Neural crest cell (in vitro differentiated cells): ENCODE measurements at regions not wholly inside any gene's neighbourhood (a gene's known extent, or its start where the extent isn't known, plus 50 kb on each side); places are given as distances from the start of the nearest gene placed in this dataset.
"Not testable (repeated sequence)": the region's sequence is repeated elsewhere in the genome, so short reads cannot be mapped to it uniquely, and the experiment has no call there.

ENCODE experiments used
- DNase-seq: peaks from one replicate; pipeline ENCODE4 v3.0.0; 2021; ENCODE audit warnings: low read depth, mixed read lengths, low spot score
- H3K27ac Mint-ChIP-seq: one replicate; pipeline ENCODE4 v1.8.0; 2021; ENCODE audit warnings: mild to moderate bottlenecking, mixed read lengths; ENCODE audit not compliant: unreplicated experiment
- H3K27me3 Mint-ChIP-seq: 2 replicates; pipeline ENCODE4 v1.8.0; 2021; ENCODE audit warnings: low read depth, mild to moderate bottlenecking, mixed read lengths
- H3K36me3 Mint-ChIP-seq: 2 replicates; pipeline ENCODE4 v1.8.0; 2021; ENCODE audit warnings: low read depth, mild to moderate bottlenecking, mixed read lengths
- H3K4me1 Mint-ChIP-seq: 2 replicates; pipeline ENCODE4 v1.8.0; 2021; ENCODE audit warnings: mixed read lengths
- H3K4me3 Mint-ChIP-seq: one replicate; pipeline ENCODE4 v1.8.0; 2021; ENCODE audit warnings: mild to moderate bottlenecking, mixed read lengths
- H3K9me3 Mint-ChIP-seq: 2 replicates; pipeline ENCODE4 v1.8.0; 2021; ENCODE audit warnings: mixed read lengths
- TF ChIP-seq, protein P1 (sequence below): fragments of 200-600 bp; sonication (generic); conservative IDR thresholded peaks from 2 replicates; pipeline ENCODE4 v1.5.0; 2021; ENCODE audit warnings: antibody characterized with exemption, mild to moderate bottlenecking

DNA sequence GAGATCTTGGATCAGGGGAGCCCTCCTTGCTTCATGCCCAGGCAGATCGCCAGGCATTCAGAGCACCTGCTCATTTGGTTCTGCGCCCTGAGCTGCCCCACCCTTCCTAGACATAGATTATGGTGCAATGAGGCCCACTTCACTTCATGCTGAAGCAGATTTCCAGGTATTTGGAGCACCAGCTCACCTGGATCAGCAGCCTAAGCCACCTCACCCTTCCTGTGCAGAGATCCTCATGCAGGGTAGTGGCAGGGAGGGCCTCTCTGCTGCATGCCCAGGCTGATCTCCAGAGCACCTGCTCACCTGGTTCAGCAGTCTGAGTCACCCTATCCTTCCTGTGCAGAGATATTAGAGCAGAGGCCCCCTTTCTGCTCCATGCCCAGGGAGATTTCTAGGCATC lies 1966.1 kb downstream of the PCDH9 start:
- Mint-ChIP-seq H3K4me3 (no peak overlapping the region), H3K27me3 (no peaks in the 10 kb centered on the region), H3K27ac (no peak overlapping the region), H3K4me1 (peaks cover 7% of the 10 kb centered on the region), H3K36me3 (no peaks in the 10 kb centered on the region), H3K9me3 (peaks cover 4% of the 10 kb centered on the region)
- TF ChIP-seq, protein P1, sequence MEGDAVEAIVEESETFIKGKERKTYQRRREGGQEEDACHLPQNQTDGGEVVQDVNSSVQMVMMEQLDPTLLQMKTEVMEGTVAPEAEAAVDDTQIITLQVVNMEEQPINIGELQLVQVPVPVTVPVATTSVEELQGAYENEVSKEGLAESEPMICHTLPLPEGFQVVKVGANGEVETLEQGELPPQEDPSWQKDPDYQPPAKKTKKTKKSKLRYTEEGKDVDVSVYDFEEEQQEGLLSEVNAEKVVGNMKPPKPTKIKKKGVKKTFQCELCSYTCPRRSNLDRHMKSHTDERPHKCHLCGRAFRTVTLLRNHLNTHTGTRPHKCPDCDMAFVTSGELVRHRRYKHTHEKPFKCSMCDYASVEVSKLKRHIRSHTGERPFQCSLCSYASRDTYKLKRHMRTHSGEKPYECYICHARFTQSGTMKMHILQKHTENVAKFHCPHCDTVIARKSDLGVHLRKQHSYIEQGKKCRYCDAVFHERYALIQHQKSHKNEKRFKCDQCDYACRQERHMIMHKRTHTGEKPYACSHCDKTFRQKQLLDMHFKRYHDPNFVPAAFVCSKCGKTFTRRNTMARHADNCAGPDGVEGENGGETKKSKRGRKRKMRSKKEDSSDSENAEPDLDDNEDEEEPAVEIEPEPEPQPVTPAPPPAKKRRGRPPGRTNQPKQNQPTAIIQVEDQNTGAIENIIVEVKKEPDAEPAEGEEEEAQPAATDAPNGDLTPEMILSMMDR, result no peak
- DNase-seq, result no peak

DNA sequence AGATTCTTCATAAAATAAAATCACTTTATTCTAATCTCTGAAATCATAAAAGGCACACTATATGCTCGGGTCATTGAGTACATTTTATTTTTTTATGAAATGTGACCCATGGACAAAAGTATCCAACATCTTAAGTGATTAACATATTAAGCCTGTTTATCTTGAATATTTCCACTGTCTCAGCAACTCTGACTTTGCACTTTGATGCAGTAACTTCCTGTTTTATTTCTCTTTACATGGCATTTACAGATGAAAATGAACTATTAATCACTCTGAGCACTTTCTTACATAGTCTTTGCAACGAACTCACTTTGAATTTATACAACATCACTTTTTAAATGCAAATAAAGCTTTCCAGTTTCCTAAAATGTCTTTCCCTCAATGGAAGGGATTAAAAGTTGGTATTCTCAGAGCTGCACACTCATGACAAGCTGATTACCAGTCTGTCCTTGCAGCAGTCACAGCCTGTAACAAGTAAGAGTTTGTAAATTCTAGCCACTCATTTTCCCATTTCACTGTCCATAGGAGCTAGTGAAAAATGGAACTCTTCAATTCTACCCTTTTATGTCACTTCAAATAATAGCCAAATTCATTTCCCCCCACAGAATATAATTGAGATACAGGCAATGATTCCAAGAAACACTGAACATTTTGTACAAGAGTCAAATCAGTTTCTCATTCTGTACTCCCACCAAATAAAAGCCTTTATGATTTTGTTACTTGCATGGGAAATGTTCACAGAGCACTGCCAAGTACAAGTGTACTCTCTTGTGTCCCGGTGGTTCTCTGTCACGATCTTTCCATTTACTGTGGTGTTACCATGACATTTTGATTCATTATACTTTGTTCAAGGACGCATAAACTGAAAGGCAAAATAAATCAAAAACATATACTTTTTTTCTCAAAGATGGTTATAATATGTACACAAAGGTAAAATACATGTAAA lies 1968.9 kb downstream of the PCDH9 start:
- Mint-ChIP-seq H3K4me1 (peaks cover 7% of the 10 kb centered on the region), H3K36me3 (no peaks in the 10 kb centered on the region), H3K27ac (no peak overlapping the region), H3K27me3 (no peaks in the 10 kb centered on the region), H3K4me3 (no peak overlapping the region), H3K9me3 (peaks cover 4% of the 10 kb centered on the region)
- TF ChIP-seq, protein P1, result no peak
- DNase-seq, result no peak

DNA sequence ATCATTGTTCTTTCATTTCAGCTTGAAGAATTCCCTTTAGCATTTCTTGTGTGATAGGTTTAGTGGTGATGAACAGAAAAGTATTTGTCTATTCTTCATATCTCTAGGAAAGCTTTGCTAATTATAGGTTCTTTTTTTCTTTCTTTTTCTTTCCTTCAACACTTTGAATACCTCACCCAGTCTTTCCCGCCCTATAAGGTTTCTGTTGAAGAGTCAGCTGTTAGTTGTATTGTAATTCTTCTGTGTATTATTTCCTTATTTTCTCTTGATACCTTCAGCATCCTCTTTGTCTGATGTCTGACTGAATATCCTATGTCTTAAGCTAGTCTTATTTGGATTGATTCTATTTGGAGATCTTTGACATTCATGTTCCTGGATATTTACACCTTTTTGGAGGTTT lies 1989.4 kb downstream of the PCDH9 start:
- TF ChIP-seq, protein P1, result no peak
- H3K4me3 Mint-ChIP-seq, result no peak overlapping the region
- H3K27me3 Mint-ChIP-seq, result no peaks in the 10 kb centered on the region
- H3K36me3 Mint-ChIP-seq, result no peaks in the 10 kb centered on the region
- DNase-seq, result no peak
- no peak overlapping the region for H3K27ac Mint-ChIP-seq
- H3K4me1 Mint-ChIP-seq, result no peaks in the 10 kb centered on the region
- H3K9me3 Mint-ChIP-seq, result peaks cover 6% of the 10 kb centered on the region

DNA sequence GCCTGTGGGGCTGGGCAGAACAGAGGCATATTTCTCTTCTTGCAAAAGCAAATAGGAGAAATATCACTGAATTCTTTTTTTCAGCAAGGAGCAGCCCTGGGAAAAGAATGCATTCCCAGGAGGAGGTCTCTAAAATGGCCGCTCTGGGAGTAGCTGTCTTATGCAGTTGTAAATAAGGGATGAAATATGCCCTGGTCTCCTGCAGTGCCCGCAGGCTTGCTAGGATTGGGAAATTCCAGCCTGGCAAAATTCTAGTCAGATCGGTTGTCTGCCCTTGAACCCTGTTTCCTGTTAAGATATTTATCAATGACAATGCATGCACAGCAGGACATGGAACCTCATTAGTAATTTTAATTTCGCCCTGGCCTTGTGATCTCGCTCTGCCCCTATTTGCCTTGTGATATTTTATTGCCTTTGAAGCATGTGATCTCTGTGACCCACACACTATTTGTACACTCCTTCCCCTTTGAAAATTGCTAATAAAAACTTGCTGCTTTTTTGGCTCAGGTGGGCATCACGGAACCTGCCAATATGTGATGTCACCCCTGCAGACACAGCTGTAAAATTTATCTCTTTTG lies 1993.2 kb downstream of the PCDH9 start:
- DNase-seq, result no peak
- Mint-ChIP-seq H3K36me3 (no peaks in the 10 kb centered on the region), H3K27ac (no peak overlapping the region), H3K9me3 (peaks cover 6% of the 10 kb centered on the region), H3K27me3 (no peaks in the 10 kb centered on the region), H3K4me3 (no peak overlapping the region), H3K4me1 (no peaks in the 10 kb centered on the region)
- TF ChIP-seq, protein P1, result no peak

DNA sequence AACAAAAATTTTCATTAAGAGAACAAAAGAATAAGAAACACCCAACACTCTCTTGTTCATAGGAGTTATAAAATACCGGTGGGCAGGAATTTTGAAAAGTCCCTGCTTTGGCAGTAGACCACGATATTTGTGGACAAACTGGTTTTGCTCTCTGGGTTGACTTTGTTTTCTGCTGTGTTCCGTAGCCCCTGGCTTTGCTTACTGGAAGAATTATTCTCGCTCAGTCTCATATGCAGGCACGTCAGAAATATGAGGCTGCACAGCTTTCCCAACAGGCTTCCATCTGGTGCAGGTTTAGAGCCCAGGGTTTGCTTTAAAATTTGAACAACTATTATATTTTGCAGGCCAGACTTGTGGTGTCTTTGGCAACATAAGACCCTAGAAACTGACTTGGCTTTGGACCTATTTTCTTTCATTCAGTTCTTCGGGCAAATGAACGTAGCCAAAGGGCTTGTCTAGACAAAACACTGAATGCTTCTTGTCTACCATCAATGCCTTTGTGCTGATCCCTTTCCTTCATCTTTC lies 2012.6 kb downstream of the PCDH9 start:
- peak overlapping the region; percentile 13 for H3K27ac Mint-ChIP-seq
- H3K4me3 Mint-ChIP-seq, result no peak overlapping the region
- H3K4me1 Mint-ChIP-seq, result no peaks in the 10 kb centered on the region
- no peak for DNase-seq
- H3K36me3 Mint-ChIP-seq, result no peaks in the 10 kb centered on the region
- H3K9me3 Mint-ChIP-seq, result no peaks in the 10 kb centered on the region
- no peaks in the 10 kb centered on the region for H3K27me3 Mint-ChIP-seq
- TF ChIP-seq, protein P1, result no peak

DNA sequence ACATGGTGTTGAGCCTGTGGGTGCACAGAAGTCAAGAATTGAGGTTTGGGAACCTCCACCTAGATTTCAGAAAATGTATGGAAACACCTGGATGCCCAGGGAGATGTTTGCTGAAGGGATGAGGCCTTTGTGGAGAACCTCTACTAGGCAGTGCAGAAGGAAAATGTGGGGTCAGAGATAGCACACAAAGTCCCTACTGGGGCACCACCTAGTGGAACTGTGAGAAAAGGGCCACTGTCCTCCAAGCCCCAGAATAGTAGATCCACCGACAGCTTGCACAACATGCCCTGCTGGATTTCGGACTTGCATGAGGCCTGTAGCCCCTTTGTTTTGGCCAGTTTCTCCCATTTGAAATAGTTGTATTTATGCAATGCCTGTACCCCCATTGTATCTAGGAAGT lies 2027.3 kb downstream of the PCDH9 start:
- not testable (repeated sequence) for H3K4me1 Mint-ChIP-seq, H3K27ac Mint-ChIP-seq, DNase-seq, H3K27me3 Mint-ChIP-seq, H3K4me3 Mint-ChIP-seq, H3K36me3 Mint-ChIP-seq
- H3K9me3 Mint-ChIP-seq, result peaks cover 16% of the 10 kb centered on the region
